ENCODE measurements at regions not wholly inside any gene's neighbourhood (a gene's known extent, or its start where the extent isn't known, plus 50 kb on each side); places are given as distances from the start of the nearest gene placed in this dataset.

DNA sequence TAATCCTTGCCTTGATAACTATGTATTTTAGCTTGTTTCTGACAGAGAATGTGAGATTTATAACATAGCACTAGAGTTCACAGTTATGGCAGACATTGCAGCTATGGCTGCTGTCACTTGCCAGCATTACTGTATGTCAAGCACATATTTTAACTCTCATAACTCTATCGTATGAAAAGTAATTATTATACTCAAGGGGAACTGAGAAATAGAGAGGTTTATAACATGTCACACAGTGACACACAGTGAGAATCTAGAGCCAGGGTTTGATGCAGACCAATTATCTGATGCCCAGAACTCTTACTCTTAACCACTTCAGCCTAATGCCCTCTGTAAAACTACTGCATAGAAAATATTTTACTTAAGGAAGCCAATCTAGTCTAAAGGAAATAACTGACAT, 1012.4 kb downstream of the GRIK2 start:
- no peak for DNase-seq (ENCODE audit: low read depth)

DNA sequence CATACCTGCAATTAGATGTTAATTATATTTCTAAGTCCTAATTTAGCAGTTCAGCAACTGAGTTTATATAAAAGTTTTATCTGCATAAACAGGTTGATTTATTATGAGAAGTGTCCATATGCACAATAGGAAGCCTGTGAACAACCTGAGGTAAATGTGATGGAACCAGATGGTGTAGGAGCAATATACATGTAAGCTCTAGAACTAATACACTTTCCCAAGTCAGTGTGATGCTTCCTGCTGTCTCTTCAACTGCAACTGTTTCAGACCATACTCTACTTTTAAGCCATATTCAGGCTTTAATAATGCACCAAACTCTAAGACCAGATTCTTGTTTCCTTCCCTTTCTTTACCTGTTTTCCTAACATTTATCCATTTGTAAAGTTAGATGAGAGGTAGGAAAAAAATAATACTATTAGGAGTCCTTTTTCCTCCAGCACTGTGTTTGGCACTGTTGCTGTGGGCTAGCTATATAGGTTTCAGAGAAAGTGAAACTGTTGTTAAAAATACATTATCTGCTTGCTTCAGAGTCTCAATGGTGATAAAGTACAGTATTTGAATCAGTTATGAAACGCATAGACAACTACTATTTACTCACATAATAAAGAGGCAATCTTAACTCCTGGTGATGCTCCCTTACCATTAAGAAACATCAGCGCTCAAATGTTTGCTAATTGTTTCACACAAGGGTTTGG, 1009.3 kb downstream of the GRIK2 start:
- DNase-seq (ENCODE audit: low read depth), result no peak

DNA sequence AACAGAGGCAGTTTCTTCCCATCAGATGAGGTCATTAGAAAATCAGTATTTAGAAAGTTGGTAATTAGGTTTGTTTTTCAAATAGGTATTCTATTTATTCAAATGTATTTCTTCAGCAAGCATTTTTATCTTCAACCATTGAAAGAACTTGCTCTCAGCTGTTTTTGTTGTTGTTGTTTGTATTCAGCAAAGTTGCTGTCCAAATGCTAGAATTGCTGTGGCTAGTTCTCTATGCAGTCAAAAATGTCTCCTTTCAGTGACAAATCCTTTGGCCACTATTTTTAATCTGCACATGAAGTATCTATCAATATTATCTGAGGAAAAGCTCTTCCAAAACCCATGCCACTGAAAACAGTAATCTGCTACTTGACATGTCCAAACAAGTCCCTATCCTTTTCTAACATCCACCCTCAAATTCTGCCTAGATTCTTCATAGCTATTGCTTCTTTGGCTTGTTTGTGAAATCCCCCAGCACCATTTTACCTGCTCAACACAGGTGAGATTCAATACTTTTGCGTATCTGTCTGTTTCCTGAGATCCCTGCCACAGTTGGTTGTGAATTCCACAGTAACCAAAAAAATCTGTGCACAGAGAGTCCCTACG, 1005.4 kb downstream of the GRIK2 start:
- DNase-seq (ENCODE audit: low read depth), result no peak

DNA sequence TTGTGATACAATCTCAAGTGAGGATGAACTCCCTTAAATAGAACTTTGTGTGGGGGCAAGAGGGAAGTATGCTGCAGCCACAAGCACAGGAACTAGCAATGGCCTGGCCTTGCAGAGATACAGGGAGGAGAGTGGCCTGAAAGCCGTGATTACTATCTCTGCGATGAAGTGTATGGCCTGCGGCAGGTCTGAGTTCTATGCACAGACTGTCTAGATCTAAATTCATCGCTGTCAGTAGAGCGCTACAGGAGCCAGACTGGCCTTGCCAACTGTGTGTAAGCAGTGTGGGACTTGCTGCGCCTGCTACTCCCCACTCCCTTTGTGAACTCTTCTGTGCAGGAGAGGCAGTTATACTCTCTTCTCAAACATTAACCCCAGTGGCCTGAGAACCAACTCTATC, 997.0 kb downstream of the GRIK2 start:
- no peak for DNase-seq (ENCODE audit: low read depth)

DNA sequence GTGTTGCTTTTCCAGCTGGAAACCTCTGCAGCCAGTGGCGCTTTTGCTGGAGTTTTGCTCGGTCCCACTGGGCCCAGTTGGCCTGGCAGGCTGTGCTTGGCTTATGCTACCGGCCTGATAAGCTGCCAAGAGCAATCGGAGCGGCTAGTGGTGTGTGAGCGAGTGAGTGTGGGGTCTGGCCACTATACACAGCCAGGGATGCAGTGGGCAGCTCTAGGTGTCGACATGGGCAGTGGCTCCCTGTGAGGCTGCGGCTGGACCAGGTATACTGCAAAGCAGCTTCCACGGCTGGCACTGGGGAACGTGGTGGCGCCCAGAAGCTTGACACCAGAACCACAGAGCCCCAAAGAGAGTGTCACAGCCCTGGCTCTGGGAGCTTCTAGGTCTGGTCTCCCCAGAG, 996.5 kb downstream of the GRIK2 start:
- no peak for DNase-seq (ENCODE audit: low read depth)

DNA sequence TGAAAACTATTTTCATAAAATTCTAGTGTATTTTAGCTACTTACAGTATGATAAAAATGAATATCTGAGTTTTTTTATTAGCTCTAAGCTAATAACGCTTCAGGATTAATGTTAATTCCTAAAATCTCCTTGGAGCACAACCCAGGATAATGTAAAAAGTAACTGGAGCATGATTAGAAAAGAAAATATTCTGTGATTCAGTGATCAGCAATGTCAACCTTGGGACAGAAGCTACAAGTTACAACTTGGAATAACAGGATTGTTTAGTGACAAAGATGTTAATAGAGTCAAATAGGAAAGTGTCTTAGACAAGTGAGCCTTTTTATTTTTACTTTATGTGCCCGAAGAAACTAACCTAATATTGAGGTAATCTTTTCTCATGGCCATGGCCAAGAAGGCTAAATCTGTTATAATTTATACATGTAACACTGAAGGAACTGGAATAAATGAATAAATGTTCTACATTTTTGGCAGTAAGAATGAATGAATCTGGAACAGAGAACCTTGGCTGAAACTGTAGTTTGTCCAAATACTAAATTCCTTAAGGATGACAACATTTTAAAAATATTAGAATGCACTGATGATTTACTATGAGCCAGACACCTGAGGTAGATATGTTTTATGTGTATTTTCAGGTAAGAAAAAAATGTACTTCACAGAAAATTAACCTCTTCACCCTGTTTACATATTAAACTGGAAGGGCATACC, 994.0 kb downstream of the GRIK2 start:
- no peak for DNase-seq (ENCODE audit: low read depth)

DNA sequence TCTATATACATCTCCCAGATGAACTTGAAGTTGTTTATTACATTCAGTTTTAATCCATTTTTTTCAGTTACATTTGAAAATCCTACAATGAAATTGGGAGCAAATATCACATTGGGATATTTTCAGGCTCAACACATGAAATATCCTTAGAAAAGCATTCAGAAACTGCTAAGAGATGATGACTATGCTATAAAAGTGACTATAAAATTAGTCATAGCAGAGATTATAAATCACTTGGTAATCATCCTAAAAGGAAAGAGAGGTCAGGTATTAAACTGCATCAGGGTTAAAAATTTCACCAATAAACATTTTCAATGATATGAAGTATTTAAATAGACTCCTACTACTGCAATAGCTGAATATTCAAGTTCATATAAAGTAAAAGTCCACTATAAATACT, 987.7 kb downstream of the GRIK2 start:
- DNase-seq (ENCODE audit: low read depth), result peak; percentile 9

DNA sequence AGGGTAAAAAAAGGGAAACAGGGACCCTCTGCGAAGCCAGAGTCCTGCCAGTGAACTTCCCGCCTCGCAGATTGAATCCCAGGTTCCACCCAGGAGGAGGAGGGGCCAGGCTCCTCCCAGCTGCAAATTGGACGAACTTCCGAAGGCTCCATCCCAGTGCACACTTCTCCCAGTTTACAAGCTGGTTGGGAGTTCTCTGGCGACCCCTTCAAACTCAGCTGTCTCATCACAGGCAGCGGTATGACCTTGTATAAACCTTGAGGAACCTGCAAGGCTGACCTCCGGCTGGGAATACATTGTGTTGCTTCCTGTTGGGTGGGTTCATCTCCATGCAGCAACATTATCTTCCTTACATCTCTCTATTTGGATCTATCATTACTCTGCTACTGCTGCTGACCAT, 962.7 kb downstream of the GRIK2 start:
- DNase-seq (ENCODE audit: low read depth), result no peak

DNA sequence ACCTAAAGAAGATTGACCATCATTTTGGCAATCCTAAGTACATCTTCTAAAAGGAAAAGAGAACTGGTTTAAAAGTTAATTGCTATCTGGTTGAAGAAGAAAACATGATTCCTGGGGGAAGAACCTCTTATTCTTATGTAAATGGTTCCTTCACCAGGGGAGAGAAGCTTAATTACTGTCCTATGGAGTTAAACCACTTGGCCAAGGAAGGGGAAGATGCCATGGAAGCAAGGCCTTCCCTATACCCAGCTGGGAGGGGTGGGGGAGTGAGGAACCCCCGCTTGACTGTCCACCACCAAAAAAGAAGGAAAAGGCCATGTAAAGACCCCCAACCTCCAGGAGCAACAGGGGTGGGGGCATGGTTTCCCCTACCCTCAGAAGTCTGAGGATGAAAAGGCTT, 962.1 kb downstream of the GRIK2 start:
- no peak for DNase-seq (ENCODE audit: low read depth)

DNA sequence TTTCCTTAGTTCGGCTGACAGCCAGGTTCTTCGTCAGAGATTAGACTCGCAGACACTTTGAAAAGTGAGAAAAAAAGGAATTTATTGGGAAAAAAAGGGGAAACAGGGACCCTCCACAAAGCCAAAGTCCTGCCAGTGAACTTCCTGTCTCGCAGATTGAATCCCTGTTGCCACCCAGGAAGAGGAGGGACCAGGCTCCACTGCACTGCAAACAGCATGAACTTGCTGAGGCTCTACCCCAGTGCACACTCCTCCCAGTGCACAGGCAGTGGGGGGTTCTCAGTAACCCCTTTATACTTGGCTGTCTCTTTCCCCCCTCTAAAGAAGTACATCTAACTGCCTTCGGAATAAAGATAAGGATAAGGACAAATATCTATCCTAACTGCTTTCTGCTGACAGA, 959.0 kb downstream of the GRIK2 start:
- no peak for DNase-seq (ENCODE audit: low read depth)

DNA sequence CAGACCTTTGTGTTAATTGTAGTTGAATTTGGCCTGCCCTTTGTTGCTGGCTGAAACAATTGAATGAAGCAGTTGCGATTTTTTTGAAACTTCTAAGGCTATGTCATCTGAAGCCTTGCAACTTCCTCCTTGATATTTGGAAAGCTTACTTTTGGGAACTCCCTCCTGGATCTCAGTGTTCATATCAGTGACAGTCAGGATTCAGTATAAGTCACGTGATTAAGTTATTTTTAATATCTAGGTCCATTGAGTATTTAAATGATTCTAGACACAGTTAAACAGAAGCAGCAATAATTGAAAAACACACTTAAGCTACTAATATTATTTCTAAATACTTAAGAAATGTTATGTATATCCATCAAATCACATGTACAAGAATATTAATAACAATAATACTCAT, 951.3 kb downstream of the GRIK2 start:
- no peak for DNase-seq (ENCODE audit: low read depth)

DNA sequence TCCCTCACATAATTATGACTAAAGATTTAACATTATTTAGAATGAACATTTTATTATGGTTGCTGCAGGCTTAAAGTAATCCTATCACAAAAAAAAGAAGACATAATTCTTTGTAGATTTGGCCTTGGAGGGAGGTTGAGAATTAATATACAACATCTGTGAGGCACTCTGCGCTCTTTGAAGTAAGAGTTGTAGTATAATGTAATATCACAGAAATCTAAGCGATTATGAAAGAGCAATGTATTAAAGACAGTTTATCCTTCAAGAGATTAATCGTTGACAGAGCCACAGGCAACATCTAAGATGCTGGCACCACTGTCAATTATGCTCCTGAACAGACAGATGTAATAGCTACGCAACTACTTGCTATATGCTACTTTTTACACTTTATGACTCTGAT, 946.8 kb downstream of the GRIK2 start:
- no peak for DNase-seq (ENCODE audit: low read depth)

DNA sequence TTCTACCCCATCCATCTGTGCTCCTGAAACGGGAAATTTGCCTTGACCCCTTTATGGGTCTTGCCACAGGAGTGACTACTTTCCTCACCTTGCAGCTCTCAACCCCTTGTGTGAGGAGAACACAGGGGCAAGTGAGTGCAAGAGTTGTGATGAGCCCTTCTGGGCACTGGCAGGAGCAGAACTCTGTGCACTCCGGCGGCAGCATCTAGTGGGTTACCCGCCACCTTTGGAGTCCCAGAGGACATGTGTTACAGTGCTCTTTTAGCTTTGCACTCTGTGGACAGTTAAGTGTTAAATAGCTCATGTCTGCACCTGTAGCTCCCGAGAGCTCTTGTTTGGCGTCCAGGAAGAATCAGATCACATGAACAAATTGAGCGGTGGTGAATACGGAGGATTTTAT, 940.2 kb downstream of the GRIK2 start:
- no peak for DNase-seq (ENCODE audit: low read depth)

DNA sequence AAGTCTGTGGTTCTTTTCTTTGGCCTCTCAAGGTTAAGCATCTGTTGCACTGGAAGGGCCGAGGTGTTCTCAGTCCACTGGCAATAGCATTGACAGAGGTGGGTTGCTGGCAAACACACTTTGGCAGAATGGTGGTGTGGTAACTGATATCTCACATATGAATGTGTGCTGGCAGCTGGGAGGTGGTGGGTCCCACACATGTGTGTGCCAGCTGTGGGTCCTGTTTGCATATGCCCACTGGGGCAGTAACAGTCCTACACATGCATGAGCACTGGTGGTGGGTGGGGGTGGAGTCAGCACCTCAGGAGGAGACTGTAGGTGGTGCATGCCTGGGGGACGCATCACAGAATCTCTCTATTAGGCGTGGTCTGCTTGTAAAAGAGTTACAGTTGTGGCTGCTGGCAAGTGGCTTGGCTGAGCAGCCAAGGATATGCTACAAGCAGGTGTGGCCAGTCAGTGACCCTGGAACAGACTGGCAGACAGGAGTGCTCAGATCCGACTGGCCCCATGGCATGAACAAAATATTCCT, 934.3 kb downstream of the GRIK2 start:
- DNase-seq (ENCODE audit: low read depth), result no peak

DNA sequence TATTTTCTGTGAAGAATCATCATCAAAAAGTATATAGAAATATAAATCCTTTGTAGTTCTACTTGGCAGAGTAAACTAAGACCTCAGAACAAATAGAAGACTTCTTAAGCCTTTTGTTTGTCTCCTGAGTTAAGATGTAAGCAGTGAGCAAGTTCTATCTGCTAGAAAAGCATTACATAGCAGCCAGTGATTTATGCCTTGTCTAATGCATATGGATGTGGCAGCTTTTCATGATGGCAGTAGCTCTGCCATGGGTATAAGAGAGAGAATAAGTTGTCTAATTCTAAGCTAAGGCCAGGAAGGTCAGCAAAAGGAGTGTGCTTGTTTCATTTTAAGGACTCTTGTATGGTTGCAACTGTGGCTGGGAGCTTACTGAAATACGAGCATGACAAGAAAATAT, 920.2 kb downstream of the GRIK2 start:
- no peak for DNase-seq (ENCODE audit: low read depth)

DNA sequence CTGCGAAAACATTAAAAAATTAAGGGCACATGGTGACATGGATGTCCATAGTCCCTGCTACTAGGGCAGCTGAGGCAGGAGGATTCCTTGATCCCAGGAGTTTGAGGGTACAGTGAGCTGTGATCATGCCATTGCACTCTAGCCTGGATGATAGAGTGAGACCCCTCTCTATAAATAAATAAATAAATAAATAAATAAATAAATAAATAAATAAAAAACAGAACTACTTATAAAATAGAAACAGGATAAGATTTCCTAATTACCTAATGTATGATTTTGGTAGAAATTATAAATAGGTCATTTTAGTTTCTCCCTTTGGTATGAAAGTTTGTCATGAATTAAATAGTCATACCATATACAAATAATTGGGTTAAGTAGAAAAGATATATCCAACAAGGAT, 916.2 kb downstream of the GRIK2 start:
- no peak for DNase-seq (ENCODE audit: low read depth)

DNA sequence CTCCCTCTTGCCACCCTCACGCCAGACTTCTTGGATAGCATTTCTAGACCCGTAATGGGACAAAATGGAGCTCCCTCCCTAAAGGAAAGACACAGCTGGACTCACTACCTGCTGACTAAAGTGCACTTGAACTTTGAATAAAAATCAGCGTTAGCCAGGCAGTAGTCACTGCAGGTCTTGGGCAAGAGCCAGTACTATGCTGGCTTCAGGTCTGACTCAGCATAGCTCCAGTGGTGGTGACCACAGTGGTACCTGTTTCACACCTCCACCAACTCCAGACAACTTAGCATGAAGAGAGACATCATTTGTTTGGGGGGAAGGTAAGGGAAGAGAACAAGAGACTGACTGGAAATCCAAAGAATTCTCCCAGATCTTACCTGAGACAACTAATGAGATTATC, 906.8 kb downstream of the GRIK2 start:
- DNase-seq (ENCODE audit: low read depth), result no peak

DNA sequence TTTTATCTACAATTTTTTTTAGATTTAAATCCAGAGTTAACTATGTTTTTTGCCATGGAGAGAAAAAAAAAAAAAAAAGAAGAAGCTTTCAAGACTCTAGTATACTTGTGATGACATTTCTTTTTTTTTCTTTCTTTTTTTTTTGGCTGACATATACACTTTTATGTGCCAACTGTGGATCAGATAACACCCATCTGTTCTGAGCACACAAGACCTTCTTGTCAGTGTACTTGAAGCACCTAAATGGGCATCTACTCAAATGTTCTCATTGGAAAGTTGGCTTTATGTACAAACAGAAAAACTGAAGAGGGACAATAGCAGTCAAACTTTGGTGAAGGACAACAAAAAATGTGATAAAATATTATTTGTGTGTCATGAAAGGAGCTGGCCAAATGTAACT, 904.5 kb downstream of the GRIK2 start:
- DNase-seq (ENCODE audit: low read depth), result no peak

Data from HS-5 (cell line).